ENCODE measurements at regions not wholly inside any gene's neighbourhood (a gene's known extent, or its start where the extent isn't known, plus 50 kb on each side); places are given as distances from the start of the nearest gene placed in this dataset.

DNA sequence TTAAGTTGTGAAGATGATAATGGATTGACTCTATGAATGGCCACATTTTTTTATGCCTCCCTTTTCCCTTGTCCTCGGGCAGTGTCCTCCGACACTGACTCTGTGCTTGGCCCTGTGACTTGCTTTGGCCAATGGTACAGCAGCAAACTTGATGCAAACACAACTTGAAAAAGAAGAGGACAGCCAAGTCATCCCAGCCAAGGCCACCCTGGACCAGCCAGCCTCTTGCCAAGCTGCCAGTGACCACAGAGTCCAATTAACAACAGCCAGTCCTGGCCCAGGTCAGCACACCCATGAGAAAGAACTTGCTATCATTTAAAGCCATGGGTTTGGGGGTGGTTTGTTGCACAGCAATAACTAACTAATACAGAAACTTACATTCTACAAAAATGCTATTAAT lies 63.4 kb upstream of the SLC35C1 start:
- Histone ChIP-seq H3K4me1 (ENCODE audit: control insufficient read depth, extremely low read depth, insufficient read depth, low read length) (peaks cover 7% of the 10 kb centered on the region), H3K9me3 (ENCODE audit: control insufficient read depth, low read depth, low read length) (no peaks in the 10 kb centered on the region), H3K79me2 (ENCODE audit: control insufficient read depth, insufficient read depth, low read length) (no peaks in the 10 kb centered on the region), H3K4me2 (ENCODE audit: control insufficient read depth, extremely low read depth, insufficient read depth, low read depth, low read length) (no peak overlapping the region), H3K27me3 (ENCODE audit: control insufficient read depth, extremely low read depth, insufficient read depth, low read length) (no peaks in the 10 kb centered on the region), H3K36me3 (ENCODE audit: control insufficient read depth in 2 of 2, extremely low read depth in 1 of 2, insufficient read depth in 2 of 2, low read length in 2 of 2) (no peaks in the 10 kb centered on the region), H2AFZ (ENCODE audit: control insufficient read depth, low read length) (no peak overlapping the region), H3K9me1 (ENCODE audit: control insufficient read depth, extremely low read depth, insufficient read depth, low read length) (no peaks in the 10 kb centered on the region), H4K20me1 (ENCODE audit: control insufficient read depth, extremely low read depth, insufficient read depth, low read length) (no peaks in the 10 kb centered on the region), H3K4me3 (ENCODE audit: control insufficient read depth in 2 of 3, extremely low read depth in 1 of 3, insufficient read depth in 2 of 3, low read depth in 1 of 3, low read length in 3 of 3) (no peak overlapping the region), H3K9ac (ENCODE audit: control insufficient read depth, extremely low read depth, insufficient read depth, low read length) (no peak overlapping the region), H3K27ac (ENCODE audit: control insufficient read depth, insufficient read depth, low read length) (no peak overlapping the region)
- DNase-seq (ENCODE audit: low read depth, low spot score): no peak
- FAIRE-seq: no peak
- TF ChIP-seq, protein P1, sequence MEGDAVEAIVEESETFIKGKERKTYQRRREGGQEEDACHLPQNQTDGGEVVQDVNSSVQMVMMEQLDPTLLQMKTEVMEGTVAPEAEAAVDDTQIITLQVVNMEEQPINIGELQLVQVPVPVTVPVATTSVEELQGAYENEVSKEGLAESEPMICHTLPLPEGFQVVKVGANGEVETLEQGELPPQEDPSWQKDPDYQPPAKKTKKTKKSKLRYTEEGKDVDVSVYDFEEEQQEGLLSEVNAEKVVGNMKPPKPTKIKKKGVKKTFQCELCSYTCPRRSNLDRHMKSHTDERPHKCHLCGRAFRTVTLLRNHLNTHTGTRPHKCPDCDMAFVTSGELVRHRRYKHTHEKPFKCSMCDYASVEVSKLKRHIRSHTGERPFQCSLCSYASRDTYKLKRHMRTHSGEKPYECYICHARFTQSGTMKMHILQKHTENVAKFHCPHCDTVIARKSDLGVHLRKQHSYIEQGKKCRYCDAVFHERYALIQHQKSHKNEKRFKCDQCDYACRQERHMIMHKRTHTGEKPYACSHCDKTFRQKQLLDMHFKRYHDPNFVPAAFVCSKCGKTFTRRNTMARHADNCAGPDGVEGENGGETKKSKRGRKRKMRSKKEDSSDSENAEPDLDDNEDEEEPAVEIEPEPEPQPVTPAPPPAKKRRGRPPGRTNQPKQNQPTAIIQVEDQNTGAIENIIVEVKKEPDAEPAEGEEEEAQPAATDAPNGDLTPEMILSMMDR (optimal IDR thresholded peaks at IDR 0.05 in 1 of 3, IDR thresholded peaks at IDR 0.05 in 1 of 3, conservative IDR thresholded peaks at IDR 0.05 in 1 of 3; ENCODE audit: extremely low read depth in 1 of 3, insufficient read depth in 2 of 3, low read length in 3 of 3): no peak
- TF ChIP-seq EZH2 (IDR thresholded peaks at IDR 0.05; ENCODE audit: low read length): no peak
- dilution Hi-C loops (cut with MboI; ENCODE audit: extremely low pct_ligation_motif_present, low sequenced_read_pairs): no loop called here

DNA sequence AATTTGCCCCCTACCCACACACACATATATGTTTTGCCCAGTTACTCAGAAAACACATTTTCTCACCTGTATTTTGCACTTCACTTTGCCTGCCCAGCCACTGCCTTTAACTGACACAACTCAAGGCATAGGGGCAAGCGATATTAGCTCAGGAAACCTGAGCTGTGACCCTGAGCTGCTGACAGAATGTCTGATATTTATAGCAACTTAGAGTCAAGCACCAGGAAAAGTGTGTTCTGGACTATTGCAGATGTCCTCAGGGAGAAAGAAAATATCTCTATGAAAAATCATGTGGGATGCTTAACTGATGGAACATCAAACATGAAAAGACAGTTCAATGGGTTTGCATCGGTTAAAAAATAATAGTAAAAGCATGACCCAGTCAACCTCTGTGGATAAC lies 63.9 kb upstream of the SLC35C1 start:
- H3K9me1 ChIP-seq (ENCODE audit: control insufficient read depth, extremely low read depth, insufficient read depth, low read length): no peaks in the 10 kb centered on the region
- TF ChIP-seq, protein P1 (optimal IDR thresholded peaks at IDR 0.05 in 1 of 3, IDR thresholded peaks at IDR 0.05 in 1 of 3, conservative IDR thresholded peaks at IDR 0.05 in 1 of 3; ENCODE audit: extremely low read depth in 1 of 3, insufficient read depth in 2 of 3, low read length in 3 of 3): no peak
- TF ChIP-seq EZH2 (IDR thresholded peaks at IDR 0.05; ENCODE audit: low read length): no peak

More for the DNA sequence above, 63.9 kb upstream of the SLC35C1 start:
- FAIRE-seq (no peak), DNase-seq (ENCODE audit: low read depth, low spot score) (no peak)
- Histone ChIP-seq H3K4me2 (ENCODE audit: control insufficient read depth, extremely low read depth, insufficient read depth, low read depth, low read length) (no peak overlapping the region), H3K9ac (ENCODE audit: control insufficient read depth, extremely low read depth, insufficient read depth, low read length) (no peak overlapping the region), H3K27ac (ENCODE audit: control insufficient read depth, insufficient read depth, low read length) (no peak overlapping the region), H3K79me2 (ENCODE audit: control insufficient read depth, insufficient read depth, low read length) (no peaks in the 10 kb centered on the region), H3K4me3 (ENCODE audit: control insufficient read depth in 2 of 3, extremely low read depth in 1 of 3, insufficient read depth in 2 of 3, low read depth in 1 of 3, low read length in 3 of 3) (no peak overlapping the region), H3K27me3 (ENCODE audit: control insufficient read depth, extremely low read depth, insufficient read depth, low read length) (no peaks in the 10 kb centered on the region), H2AFZ (ENCODE audit: control insufficient read depth, low read length) (no peak overlapping the region), H4K20me1 (ENCODE audit: control insufficient read depth, extremely low read depth, insufficient read depth, low read length) (no peaks in the 10 kb centered on the region), H3K36me3 (ENCODE audit: control insufficient read depth in 2 of 2, extremely low read depth in 1 of 2, insufficient read depth in 2 of 2, low read length in 2 of 2) (no peaks in the 10 kb centered on the region), H3K9me3 (ENCODE audit: control insufficient read depth, low read depth, low read length) (peaks cover 2% of the 10 kb centered on the region), H3K4me1 (ENCODE audit: control insufficient read depth, extremely low read depth, insufficient read depth, low read length) (peaks cover 12% of the 10 kb centered on the region)
- dilution Hi-C loops (cut with MboI; ENCODE audit: extremely low pct_ligation_motif_present, low sequenced_read_pairs): no loop called here

All from keratinocyte (primary cell).